ENCODE measurements at regions not wholly inside any gene's neighbourhood (a gene's known extent, or its start where the extent isn't known, plus 50 kb on each side); places are given as distances from the start of the nearest gene placed in this dataset.
"Not testable (repeated sequence)": the region's sequence is repeated elsewhere in the genome, so short reads cannot be mapped to it uniquely, and the experiment has no call there.

- DNase-seq (ENCODE audit: extremely low read depth in 1 of 11, low read depth in 9 of 11, low spot score in 4 of 11): no peak
Measured at GRCh38 chr2:225821351-225821750, 421.8 kb downstream of the NYAP2 start.

- no peak for DNase-seq (ENCODE audit: extremely low read depth in 1 of 11, low read depth in 9 of 11, low spot score in 4 of 11)
Measured at GRCh38 chr2:225820826-225821225, 421.3 kb downstream of the NYAP2 start.

- no peak for DNase-seq (ENCODE audit: extremely low read depth in 1 of 11, low read depth in 9 of 11, low spot score in 4 of 11)
Measured at GRCh38 chr2:225814554-225814953, 415.0 kb downstream of the NYAP2 start.

- DNase-seq (ENCODE audit: extremely low read depth in 1 of 11, low read depth in 9 of 11, low spot score in 4 of 11): no peak
Measured at GRCh38 chr2:225806105-225806504, 406.6 kb downstream of the NYAP2 start.

- not testable (repeated sequence) for DNase-seq (ENCODE audit: extremely low read depth in 1 of 11, low read depth in 9 of 11, low spot score in 4 of 11)
Measured at GRCh38 chr2:225802076-225802475, 402.6 kb downstream of the NYAP2 start.

GRCh38 chr2:225797394-225797793 lies 397.9 kb downstream of the NYAP2 start:
- no peak for DNase-seq (ENCODE audit: extremely low read depth in 1 of 11, low read depth in 9 of 11, low spot score in 4 of 11)

- no peak for DNase-seq (ENCODE audit: extremely low read depth in 1 of 11, low read depth in 9 of 11, low spot score in 4 of 11)
Measured at GRCh38 chr2:225794652-225795400, 395.3 kb downstream of the NYAP2 start.

GRCh38 chr2:225793736-225794550 lies 394.4 kb downstream of the NYAP2 start:
- DNase-seq (ENCODE audit: extremely low read depth in 1 of 11, low read depth in 9 of 11, low spot score in 4 of 11): no peak

- no peak for DNase-seq (ENCODE audit: extremely low read depth in 1 of 11, low read depth in 9 of 11, low spot score in 4 of 11)
Measured at GRCh38 chr2:225788571-225789094, 389.1 kb downstream of the NYAP2 start.

GRCh38 chr2:225787497-225787896 lies 388.0 kb downstream of the NYAP2 start:
- DNase-seq (ENCODE audit: extremely low read depth in 1 of 11, low read depth in 9 of 11, low spot score in 4 of 11): no peak

GRCh38 chr2:225781991-225782390 lies 382.5 kb downstream of the NYAP2 start:
- no peak for DNase-seq (ENCODE audit: extremely low read depth in 1 of 11, low read depth in 9 of 11, low spot score in 4 of 11)

- no peak for DNase-seq (ENCODE audit: extremely low read depth in 1 of 11, low read depth in 9 of 11, low spot score in 4 of 11)
Measured at GRCh38 chr2:225781145-225781544, 381.6 kb downstream of the NYAP2 start.

- no peak for DNase-seq (ENCODE audit: extremely low read depth in 1 of 11, low read depth in 9 of 11, low spot score in 4 of 11)
Measured at GRCh38 chr2:225779829-225780228, 380.3 kb downstream of the NYAP2 start.

- DNase-seq (ENCODE audit: extremely low read depth in 1 of 11, low read depth in 9 of 11, low spot score in 4 of 11): no peak
Measured at GRCh38 chr2:225773148-225773547, 373.6 kb downstream of the NYAP2 start.

GRCh38 chr2:225771701-225772100 lies 372.2 kb downstream of the NYAP2 start:
- no peak for DNase-seq (ENCODE audit: extremely low read depth in 1 of 11, low read depth in 9 of 11, low spot score in 4 of 11)

- no peak for DNase-seq (ENCODE audit: extremely low read depth in 1 of 11, low read depth in 9 of 11, low spot score in 4 of 11)
Measured at GRCh38 chr2:225768741-225769140, 369.2 kb downstream of the NYAP2 start.

GRCh38 chr2:225766431-225766830 lies 366.9 kb downstream of the NYAP2 start:
- DNase-seq (ENCODE audit: extremely low read depth in 1 of 11, low read depth in 9 of 11, low spot score in 4 of 11): no peak

- DNase-seq (ENCODE audit: extremely low read depth in 1 of 11, low read depth in 9 of 11, low spot score in 4 of 11): no peak
Measured at GRCh38 chr2:225765820-225766219, 366.3 kb downstream of the NYAP2 start.

- DNase-seq (ENCODE audit: extremely low read depth in 1 of 11, low read depth in 9 of 11, low spot score in 4 of 11): no peak
Measured at GRCh38 chr2:225764346-225764745, 364.8 kb downstream of the NYAP2 start.

GRCh38 chr2:225763711-225764110 lies 364.2 kb downstream of the NYAP2 start:
- no peak for DNase-seq (ENCODE audit: extremely low read depth in 1 of 11, low read depth in 9 of 11, low spot score in 4 of 11)
